WERI-Rb-1 (cell line): ENCODE measurements at regions not wholly inside any gene's neighbourhood (a gene's known extent, or its start where the extent isn't known, plus 50 kb on each side); places are given as distances from the start of the nearest gene placed in this dataset.

Source experiments
- DNase-seq: peaks from one replicate; pipeline ENCODE4 v3.0.0-alpha.2; 2020
- H3K27ac ChIP-seq: fragments of 250-450 bp; sonication (Bioruptor Pico); 2 replicates; pipeline ENCODE4 v1.5.1; 2020; ENCODE audit warnings: mild to moderate bottlenecking, moderate library complexity
- H3K27me3 ChIP-seq: fragments of 250-450 bp; sonication (Bioruptor Pico); 2 replicates; pipeline ENCODE4 v1.5.1; 2021; ENCODE audit warnings: mild to moderate bottlenecking, low read depth, moderate library complexity; ENCODE audit not compliant: insufficient read depth, severe bottlenecking
- H3K36me3 ChIP-seq: fragments of 250-450 bp; sonication (Bioruptor Pico); 2 replicates; pipeline ENCODE4 v1.5.1; 2020; ENCODE audit warnings: mild to moderate bottlenecking, moderate library complexity
- H3K4me3 ChIP-seq: 2 replicates; pipeline ENCODE4 v1.5.1; 2011; ENCODE audit warnings: low read depth, mild to moderate bottlenecking, control low read depth, low read length
- H3K9me3 ChIP-seq: fragments of 250-450 bp; sonication (Bioruptor Pico); 2 replicates; pipeline ENCODE4 v1.5.1; 2021; ENCODE audit warnings: mild to moderate bottlenecking, moderate library complexity; ENCODE audit not compliant: severe bottlenecking
- TF ChIP-seq, protein P1 (sequence below): IDR thresholded peaks from 2 replicates; pipeline ENCODE4 v1.5.1; 2011; ENCODE audit warnings: low read depth, mild to moderate bottlenecking, control low read depth, inconsistent platforms, low read length

DNA sequence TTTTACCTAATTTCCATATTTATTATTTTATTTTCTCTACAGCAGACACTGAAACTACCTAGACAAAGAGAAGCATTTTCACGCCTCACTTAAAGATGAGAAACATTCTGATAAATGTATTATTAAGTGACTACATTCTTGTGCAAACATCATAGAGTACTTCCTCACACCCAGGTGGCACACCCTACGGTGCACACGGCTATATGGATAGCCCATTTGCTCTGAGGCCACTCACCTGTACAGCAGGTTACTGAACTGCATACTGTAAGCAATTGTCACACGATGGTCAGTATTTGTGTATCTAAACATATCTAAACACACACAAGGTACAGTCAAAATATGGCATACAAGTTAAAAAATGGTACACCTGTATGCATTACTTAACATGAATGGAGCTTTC lies 481.4 kb downstream of the CMPK2 start:
- Histone ChIP-seq H3K27ac (no peak overlapping the region), H3K4me3 (no peak overlapping the region), H3K9me3 (no peaks in the 10 kb centered on the region), H3K36me3 (no peaks in the 10 kb centered on the region), H3K27me3 (no peaks in the 10 kb centered on the region)
- TF ChIP-seq, protein P1, sequence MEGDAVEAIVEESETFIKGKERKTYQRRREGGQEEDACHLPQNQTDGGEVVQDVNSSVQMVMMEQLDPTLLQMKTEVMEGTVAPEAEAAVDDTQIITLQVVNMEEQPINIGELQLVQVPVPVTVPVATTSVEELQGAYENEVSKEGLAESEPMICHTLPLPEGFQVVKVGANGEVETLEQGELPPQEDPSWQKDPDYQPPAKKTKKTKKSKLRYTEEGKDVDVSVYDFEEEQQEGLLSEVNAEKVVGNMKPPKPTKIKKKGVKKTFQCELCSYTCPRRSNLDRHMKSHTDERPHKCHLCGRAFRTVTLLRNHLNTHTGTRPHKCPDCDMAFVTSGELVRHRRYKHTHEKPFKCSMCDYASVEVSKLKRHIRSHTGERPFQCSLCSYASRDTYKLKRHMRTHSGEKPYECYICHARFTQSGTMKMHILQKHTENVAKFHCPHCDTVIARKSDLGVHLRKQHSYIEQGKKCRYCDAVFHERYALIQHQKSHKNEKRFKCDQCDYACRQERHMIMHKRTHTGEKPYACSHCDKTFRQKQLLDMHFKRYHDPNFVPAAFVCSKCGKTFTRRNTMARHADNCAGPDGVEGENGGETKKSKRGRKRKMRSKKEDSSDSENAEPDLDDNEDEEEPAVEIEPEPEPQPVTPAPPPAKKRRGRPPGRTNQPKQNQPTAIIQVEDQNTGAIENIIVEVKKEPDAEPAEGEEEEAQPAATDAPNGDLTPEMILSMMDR = no peak
- DNase-seq = no peak

- H3K36me3 ChIP-seq = no peaks in the 10 kb centered on the region
- H3K27me3 ChIP-seq = no peaks in the 10 kb centered on the region
- peaks cover 2% of the 10 kb centered on the region for H3K9me3 ChIP-seq
- DNase-seq = no peak
- H3K27ac ChIP-seq = no peak overlapping the region
- H3K4me3 ChIP-seq = no peak overlapping the region
- TF ChIP-seq, protein P1 = no peak
These were observed 473.4 kb downstream of the CMPK2 start for GRCh38 chr2:6392354-6392753.

- Histone ChIP-seq H3K4me3 (no peak overlapping the region), H3K36me3 (no peaks in the 10 kb centered on the region), H3K9me3 (peaks cover 2% of the 10 kb centered on the region), H3K27me3 (no peaks in the 10 kb centered on the region), H3K27ac (no peak overlapping the region)
- no peak for DNase-seq
- TF ChIP-seq, protein P1 = no peak
These were observed 472.7 kb downstream of the CMPK2 start for GRCh38 chr2:6392966-6393365.

- Histone ChIP-seq H3K9me3 (peaks cover 2% of the 10 kb centered on the region), H3K27ac (no peak overlapping the region), H3K4me3 (no peak overlapping the region), H3K27me3 (no peaks in the 10 kb centered on the region), H3K36me3 (no peaks in the 10 kb centered on the region)
- TF ChIP-seq, protein P1 = no peak
- DNase-seq = no peak
These were observed 471.9 kb downstream of the CMPK2 start for GRCh38 chr2:6393819-6394218.

DNA sequence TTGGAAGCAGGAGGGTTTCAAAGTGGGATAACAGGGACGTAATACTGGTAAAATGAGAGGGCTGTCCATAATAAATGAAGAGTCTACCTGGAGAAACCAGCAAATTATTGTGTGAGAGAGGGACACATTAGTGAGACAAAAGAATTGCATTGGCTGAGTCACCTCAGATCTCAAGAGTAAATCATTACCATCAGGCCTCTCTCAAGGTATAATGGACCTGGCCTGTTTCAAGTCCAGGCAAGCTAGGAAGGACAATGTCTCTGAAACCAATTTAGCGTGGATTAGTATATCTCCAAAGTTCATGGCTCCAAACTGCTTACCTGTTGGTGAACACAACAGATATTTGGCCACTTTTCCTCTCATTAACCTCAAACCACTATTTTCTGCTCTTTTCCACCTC lies 471.4 kb downstream of the CMPK2 start:
- no peak for DNase-seq
- TF ChIP-seq, protein P1 = no peak
- Histone ChIP-seq H3K36me3 (no peaks in the 10 kb centered on the region), H3K27me3 (no peaks in the 10 kb centered on the region), H3K4me3 (no peak overlapping the region), H3K9me3 (peaks cover 2% of the 10 kb centered on the region), H3K27ac (no peak overlapping the region)

- Histone ChIP-seq H3K27me3 (no peaks in the 10 kb centered on the region), H3K36me3 (no peaks in the 10 kb centered on the region), H3K27ac (no peak overlapping the region), H3K9me3 (no peaks in the 10 kb centered on the region), H3K4me3 (no peak overlapping the region)
- TF ChIP-seq, protein P1 = no peak
- no peak for DNase-seq
These were observed 467.3 kb downstream of the CMPK2 start for GRCh38 chr2:6398421-6398820.
